GM11168 (cell line): ENCODE measurements at regions not wholly inside any gene's neighbourhood (a gene's known extent, or its start where the extent isn't known, plus 50 kb on each side); places are given as distances from the start of the nearest gene placed in this dataset.

Experiments
- in situ Hi-C: fragments of 300-500 bp; cut with MboI; formaldehyde crosslinking; loops from one replicate; pipeline ENCODE4 v1.12.0; 2022; ENCODE audit warnings: low sequenced_read_pairs; ENCODE audit not compliant: unreplicated experiment

DNA sequence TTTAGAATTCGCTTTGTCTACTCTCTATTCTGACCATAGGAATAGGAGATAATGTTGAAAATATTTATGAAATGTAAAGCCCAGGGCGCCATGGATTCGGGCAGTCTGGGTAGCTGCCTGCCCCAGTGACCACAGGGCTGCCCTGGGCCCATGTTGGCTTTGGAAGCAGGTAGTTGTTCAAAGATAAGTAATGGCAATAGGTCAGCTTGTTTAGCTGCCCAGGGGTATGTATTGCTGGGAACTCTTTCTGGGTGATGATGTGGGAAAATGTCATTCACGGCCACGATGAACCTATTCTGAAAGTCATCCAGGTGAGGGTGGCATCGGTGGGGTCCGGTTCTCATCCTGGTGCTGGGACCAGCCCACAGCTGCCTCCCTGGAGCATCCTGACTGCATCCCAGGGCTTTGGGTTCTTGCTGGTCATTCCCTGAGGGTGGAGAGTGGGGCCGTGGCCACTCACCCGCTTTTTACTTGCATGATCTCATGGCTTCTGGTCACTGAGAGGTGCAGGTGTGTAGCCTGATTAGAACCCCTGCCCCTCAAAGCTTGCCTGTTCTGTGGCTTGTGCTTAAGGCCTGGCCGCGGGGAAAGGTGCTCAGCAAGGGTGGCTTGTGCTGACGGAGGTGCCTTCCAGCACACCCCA, 102.8 kb downstream of the ERMARD start:
- in situ Hi-C loops = no loop called here

DNA sequence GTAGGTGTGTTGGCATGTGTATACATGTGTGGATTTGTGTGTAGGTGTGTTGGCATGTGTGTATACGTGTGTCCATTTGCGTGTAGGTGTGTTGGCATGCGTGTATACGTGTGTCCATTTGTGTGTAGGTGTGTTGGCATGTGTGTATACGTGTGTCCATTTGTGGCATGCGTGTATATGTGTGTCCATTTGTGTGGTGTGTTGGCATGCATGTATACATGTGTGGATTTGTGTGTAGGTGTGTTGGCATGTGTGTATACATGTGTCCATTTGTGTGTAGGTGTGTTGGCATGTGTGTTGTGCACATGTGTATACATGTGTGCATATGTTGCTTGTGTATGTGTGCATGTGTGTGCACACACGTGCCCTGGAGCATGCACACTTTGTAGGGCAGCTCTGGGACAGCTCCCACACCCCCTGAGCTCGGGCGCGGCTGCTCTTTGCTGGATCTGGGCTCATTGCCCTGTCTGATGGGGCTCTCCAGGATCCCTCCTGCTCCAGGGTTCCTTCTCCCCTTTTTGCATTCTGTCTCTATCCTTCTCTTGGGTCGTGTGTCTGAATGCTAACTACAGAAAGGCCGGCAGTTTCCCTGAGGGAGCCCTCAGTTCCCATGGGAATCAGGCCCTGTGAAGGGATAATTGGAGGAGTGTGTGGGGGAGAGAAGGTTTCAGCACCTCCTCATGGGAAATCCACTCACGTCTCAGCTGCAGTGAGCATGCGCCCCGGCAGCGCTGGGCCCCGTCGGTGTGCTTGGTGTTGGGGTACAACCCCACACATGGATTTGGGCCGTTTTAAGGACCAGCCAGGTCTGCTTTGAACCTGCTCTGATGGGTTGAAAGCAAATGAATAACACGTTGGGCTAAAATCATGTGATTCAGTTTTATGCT, 102.0 kb downstream of the ERMARD start:
- in situ Hi-C loops = no loop called here

GRCh38 chr6:169852504-169853195, 101.2 kb downstream of the ERMARD start:
- in situ Hi-C loops = no loop called here

DNA sequence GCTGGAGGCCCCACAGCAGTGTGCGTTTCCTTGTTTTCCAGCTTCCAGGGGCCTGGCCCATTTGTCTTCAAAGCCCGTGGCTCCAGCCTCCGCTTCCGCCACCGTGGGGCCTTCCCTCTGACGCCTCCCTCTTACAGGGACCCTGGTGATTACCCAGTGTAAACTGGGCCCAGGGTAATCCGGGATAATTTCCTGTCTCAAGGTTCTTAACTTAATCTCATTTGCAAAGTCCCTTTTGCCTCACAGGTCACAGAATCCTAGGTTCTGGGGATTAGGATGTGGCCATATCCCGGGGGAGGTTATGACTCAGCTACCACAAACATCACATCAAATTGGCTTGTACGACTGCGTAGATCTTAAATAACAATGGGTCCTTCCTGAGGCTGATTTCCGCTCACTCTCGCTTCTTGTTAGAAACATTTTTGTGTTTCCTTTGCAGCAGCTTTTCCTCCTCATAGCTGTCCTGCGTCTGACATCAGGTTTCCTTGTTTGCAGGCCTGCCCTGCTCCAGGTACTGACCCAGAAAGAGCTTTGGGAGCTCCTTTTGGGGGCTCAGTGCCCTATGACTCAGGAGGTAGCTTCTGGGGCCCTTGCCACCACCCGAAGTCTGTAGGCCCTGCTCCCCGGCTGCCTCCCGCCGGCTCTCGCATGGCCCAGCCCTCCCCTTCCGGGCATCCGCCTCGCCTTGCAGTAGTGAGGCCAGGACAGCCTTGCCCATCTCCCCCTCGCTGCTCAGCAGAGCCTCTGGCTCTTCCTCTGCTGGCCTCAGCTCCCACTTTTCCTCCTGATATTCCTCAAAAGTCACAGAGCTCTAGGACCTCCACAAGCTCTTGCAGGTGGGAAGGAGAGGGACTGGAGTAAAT, 100.5 kb downstream of the ERMARD start:
- in situ Hi-C loops = no loop called here

DNA sequence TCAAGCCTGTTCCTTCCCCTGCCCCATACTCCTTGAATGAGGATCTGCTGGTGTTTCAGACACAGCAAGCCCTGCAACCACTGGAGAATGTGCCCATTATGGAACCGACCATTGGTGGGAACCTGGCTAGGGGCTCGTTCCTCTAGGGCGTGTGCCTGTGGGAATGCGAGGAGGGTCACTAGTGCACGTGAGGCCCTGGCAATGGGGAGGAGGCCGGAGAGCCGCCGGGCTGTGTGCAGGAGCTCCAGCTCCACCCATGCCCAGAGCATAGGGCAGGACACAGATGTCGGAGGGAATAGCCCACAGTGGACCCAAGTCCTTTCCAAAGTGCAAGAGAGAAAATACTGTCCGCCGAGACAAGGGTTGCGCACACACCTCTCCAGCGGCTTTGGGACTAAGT, 99.3 kb downstream of the ERMARD start:
- in situ Hi-C loops = no loop called here

DNA sequence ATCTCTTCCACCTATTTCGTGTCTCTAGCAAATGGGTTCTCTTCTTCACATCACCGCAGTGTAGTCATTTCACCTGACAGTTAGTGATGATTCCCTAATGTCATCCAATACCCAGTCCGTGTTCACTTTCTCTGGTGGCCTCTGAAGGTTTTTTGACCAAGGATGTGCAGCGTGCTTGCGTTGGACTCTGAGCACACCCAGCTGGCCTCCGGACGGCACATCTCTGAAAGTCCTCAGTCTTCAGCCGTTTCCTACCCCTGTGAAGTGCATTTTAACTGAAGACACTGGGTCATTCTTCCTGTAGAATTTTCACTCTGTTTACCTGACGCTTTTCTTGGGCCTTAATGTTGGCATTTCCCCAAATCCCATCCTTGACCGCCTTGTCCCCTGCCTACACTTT, 98.7 kb downstream of the ERMARD start:
- in situ Hi-C loops = no loop called here

DNA sequence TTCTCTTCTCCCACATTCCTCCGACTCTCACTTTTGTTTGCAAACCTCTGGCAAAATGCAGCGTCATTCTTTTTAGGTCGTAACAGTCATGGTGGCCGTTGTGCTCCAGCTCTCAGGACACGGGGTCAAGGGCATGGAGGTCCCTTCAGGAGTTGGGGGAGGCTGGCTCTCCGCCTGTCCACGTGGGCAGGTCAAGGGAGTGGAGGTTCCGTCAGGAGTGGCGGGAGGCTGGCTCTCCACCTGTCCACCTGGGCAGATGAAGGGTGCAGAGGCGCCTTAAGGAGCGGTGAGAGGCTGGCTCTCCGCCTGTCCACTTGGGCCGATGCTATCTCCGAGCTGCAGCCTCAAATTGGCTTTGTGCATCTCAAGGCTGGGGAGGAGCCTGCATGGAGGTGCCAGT, 98.0 kb downstream of the ERMARD start:
- in situ Hi-C loops = no loop called here

DNA sequence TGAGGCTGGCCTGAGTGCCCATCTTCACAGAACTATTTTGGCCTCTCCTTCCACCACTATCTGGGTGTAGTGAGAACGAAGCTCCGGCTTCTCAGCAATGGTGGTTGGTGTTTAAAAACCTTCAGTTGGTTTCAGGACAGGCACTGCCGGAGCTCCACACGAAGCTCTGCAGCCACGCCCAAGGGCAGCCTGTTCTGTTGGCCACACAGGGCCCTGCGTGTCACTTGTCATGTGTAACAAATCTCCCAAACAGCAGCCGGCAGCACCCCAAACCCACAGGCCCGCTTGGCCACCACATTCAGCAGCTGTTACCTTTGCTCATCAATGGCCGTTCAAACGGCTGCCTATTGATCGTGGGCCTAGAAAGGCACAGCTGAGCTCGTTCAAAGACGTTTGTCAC, 97.5 kb downstream of the ERMARD start:
- in situ Hi-C loops = no loop called here

GRCh38 chr6:169847901-169848311, 96.5 kb downstream of the ERMARD start:
- in situ Hi-C loops = no loop called here

DNA sequence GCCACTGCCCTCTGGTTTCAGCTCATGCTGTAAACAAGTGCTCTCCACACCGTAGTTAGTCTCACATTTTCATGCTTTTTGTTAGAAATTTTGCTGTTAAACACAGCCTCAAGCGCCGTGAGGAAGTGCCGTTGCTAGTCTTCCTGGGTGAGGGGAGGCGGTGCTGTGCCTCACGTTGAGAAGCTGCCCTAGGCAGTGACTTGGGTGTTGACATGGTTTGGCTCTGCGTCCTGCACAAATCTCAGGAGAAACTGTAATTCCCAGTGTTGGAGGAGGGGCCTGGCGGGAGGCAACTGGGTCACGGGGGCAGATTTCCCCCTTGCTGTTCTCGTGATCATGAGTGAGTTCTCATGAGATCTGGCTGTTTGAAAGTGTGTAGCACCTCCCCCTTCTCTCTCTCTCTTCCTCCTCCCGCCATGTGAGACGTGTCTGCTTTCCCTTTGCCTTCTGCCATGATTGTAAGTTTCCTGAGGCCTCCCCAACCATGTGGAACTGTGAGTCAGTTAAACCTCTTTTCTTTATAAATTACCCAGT, 95.8 kb downstream of the ERMARD start:
- in situ Hi-C loops = no loop called here

GRCh38 chr6:169846286-169847056, 95.0 kb downstream of the ERMARD start:
- in situ Hi-C loops = no loop called here

GRCh38 chr6:169845426-169846285, 94.2 kb downstream of the ERMARD start:
- in situ Hi-C loops = no loop called here

DNA sequence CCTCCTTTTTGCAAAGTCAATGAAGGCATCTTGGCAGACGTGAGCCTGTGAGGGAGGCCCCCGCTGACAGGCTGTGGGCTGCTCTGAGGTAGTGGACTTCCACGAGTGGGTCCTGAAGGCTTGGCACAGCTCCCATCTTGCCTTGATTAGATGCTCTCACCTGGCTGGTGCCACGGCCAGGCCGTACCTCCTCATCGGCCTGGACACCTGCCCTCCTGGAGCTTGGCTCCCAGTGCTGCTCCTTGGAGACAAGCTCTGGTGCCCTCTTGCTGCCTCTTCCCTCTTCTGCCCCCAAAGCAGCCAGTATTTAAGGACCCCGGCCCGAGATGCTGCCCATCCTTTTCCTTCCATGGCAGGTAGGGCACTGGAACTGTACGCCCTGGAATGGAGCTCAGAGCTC, 93.5 kb downstream of the ERMARD start:
- in situ Hi-C loops = no loop called here

- in situ Hi-C loops = no loop called here
Measured at GRCh38 chr6:169843991-169844390, 92.6 kb downstream of the ERMARD start.

DNA sequence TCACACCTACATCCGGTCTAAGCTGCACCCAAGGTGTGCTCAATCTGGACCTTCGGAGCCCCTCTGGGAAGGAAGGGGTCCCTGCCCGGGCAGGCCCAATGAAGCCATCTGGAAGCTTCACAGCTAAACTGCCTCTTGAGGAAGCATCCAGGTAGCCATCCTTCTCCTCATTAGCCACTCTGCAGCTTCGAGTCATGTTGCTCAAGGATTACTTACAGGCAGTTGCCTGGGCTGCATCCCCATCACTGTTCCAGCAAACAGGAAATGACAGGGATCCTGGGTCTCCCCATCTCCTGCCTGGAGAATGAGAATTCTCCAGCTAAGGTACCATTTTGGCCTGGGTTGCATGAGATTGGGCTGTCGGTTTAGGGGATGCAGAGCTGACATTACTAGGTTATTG, 91.7 kb downstream of the ERMARD start:
- in situ Hi-C loops = no loop called here

- in situ Hi-C loops = no loop called here
Measured at GRCh38 chr6:169841907-169842606, 90.6 kb downstream of the ERMARD start.

DNA sequence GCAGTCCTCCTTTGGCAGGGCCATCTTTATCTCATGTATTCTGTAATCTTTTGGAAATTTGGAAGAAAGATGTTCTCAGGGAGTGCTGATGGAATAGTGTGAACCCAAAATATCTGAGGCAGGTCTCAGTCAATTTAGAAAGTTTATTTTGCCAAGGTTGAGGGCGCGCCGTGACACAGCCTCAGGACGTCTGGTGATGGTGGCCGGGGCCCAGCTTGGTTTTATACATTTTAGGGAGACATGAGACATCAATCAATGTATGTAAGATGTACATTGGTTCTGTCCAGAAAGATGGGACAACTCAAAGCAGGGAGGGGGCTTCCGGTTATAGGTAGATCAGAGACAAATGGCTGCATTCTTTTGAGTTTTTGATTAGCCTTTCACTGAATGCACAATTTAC, 89.8 kb downstream of the ERMARD start:
- in situ Hi-C loops = no loop called here
